Limb (tissue), 2 donors: ENCODE measurements at regions not wholly inside any gene's neighbourhood (a gene's known extent, or its start where the extent isn't known, plus 50 kb on each side); places are given as distances from the start of the nearest gene placed in this dataset.

Experiments
- DNase-seq, 2 donors: peaks; one replicate each; pipeline ENCODE4 v3.0.0-alpha.2; 2016; ENCODE audit errors: extremely low spot score in 2 of 2

DNA sequence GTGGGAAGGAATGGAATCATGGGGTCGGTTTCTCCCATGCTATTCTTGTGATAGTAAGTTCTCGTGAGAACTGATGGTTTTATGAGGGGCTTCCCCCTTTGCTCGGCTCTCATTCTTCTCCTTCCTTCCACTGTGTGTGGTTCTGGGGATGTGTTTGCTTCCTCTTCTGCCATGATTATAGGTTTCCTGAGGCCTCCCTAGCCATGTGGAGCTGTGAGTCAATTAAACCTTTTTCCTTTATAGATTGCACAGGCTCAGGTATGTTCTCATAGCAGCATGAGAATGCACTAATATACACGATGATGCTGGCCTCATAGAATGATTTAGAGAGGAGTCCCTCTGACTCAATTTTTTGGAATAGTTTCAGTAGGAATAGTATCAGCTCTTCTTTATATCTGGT is 195.4 kb upstream of the IVNS1ABP start:
- DNase-seq, result no peak

DNA sequence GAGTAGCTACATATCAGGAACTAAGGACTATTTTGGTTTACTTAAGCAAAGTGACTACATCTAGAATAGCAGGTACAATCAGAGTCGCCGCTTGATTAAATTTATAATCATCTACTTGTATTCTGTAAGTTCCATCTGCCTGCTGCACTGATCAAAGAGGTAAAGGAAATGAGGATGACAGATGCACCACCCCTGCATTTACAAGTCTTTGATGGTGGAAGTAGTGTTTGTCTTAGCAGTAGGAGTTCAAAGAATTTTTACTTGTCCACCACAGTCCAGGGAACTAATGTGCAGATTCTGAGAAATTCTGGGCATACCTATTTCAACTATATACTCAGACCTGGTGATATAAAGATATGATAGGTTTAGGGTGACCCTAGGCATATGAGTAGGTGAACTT is 184.1 kb upstream of the IVNS1ABP start:
- DNase-seq, result no peak

DNA sequence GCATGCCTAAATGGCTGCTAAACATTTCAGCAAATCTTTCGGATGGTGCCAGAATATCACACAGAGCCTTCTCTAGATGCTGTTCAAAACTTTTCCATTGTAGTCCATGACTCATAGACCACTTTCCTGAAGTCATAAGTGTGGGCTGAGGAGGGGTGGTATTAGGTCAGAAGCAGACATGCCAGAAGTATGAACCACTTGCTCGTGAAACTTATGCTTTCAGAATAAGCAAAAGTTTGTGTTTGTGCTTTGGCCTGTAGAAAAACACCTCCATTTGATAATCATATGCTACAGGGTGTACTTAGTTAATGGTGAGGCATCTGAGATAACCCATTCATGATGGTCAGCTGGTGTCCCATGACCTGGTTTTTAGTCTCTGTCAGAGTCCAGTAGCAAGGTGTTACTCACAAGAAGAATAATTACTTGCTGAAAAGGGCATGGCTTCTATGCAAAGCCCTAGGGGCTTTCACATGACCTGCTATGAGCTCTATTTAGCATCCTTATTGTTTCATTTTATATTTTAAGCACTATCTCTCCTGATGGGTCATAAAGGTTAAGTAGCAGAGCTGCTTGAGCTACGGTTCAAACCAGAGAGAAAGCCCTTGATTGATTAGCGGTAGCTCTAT is 183.1 kb upstream of the IVNS1ABP start:
- DNase-seq, result no peak

- DNase-seq, result no peak
Measured at GRCh38 chr1:185498207-185498606, 181.2 kb upstream of the IVNS1ABP start.

DNA sequence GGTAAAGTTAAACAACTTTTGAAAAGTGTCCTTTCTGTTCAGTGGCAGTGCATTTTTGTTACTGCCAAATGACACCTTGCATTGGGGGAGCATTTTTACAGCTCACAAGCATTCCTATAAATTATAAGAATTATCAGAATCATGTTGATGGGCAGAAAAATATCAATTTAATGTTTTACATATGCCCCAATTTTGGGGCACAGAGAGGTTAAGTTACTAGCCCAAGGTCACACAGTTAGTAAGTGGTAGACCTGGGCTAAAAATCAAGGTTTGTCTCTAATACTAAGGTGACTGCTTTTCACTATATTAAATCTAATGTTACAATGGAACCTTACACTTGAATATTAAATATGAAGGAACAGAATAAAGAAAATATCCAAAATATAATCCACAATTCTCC is 180.1 kb upstream of the IVNS1ABP start:
- no peak for DNase-seq

DNA sequence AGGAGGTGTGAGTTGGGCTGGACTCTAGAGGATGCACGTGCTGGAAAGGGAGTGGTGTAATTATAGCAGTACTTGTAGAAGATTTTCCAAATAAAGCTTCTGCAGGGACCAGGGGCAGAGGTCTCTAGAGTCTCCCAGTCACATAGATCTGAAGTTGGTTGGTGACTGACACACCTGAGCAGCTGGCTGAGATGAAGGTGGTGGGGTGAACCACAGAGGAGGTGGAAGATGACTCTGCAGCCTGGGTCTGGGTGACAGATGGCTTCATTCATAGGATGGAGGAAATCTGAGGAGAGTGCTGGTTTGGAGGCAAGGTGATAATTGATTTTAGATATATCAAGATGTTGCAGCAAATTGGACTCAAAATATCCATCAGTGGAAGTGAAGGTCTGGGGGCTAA is 178.9 kb upstream of the IVNS1ABP start:
- no peak for DNase-seq

GRCh38 chr1:185495007-185495406 is 178.0 kb upstream of the IVNS1ABP start:
- no peak for DNase-seq

DNA sequence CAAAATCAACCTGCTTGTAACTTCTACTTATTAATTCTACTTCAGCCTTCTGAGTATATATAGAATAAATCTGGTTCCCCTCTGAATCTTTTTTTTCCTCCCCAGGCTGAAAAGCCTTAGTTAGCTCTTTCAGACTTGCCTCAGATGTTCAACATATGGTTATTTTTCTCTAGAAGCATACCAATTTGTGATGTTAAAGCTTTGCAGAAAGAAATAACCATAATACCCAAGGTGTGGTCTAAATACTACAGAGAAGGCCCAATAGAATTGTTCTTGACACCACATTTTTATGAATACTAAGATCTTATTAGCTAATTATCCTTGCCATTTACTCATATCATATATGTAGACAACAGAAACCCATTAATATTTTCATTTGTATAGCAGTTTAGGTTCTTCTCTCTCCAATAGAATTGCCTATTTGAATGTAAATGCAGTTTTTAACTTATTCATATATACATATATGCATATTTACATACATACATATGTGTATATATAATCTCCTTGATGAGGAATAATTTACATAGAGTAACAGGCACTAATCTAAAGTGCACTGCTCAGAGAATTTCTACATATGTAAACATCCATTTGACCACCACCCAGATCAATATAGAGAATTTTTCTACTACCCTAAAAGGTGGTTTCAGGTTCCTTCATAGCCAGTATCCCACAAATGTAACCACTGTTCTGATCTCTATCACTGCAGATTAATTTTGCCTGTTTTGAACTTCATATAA is 175.2 kb upstream of the IVNS1ABP start:
- no peak for DNase-seq

DNA sequence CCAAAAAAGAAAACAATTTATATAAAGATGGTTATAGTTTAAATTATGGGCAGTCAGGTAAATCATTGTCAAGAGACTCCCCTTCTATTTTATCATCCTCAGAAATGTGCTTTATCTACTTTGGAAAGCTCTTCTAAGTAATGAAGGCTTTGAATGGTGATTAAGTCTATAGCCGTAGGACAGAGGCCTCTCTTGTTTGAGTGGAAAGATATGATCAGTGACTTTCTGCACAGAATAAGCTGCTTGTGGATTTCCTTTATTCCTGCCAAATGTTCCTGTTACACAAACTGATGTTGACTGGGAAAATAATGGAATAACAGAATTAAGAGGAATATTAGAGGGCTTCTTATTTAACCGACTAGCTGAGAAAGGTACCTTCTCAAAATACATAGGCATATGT is 174.6 kb upstream of the IVNS1ABP start:
- no peak for DNase-seq

GRCh38 chr1:185490924-185491323 is 173.9 kb upstream of the IVNS1ABP start:
- DNase-seq, result no peak

GRCh38 chr1:185489406-185489805 is 172.4 kb upstream of the IVNS1ABP start:
- DNase-seq, result no peak

GRCh38 chr1:185488808-185489207 is 171.8 kb upstream of the IVNS1ABP start:
- DNase-seq, result no peak

GRCh38 chr1:185487936-185488335 is 170.9 kb upstream of the IVNS1ABP start:
- DNase-seq, result no peak

GRCh38 chr1:185487026-185487425 is 170.0 kb upstream of the IVNS1ABP start:
- no peak for DNase-seq

DNA sequence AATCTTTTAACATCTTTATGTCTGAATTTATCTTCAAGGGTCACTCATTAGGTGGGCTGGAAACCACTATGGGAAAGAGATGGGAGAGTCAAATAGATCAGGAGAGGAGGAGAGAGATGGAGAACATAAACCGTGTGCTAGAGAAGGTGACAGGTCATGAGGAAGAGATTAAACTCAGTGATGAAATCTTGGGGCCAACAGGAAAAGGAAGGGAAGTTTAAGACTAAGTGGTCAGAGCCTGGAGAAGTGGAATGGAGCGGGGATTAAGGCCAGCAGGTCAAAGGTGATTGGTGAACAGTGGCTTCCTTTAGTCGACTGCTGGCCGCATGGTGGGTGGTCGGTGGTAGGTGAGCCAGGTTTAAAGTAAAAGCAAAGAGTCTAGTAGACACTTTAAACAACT is 169.3 kb upstream of the IVNS1ABP start:
- no peak for DNase-seq

- DNase-seq, result no peak
Measured at GRCh38 chr1:185483664-185484450, 166.8 kb upstream of the IVNS1ABP start.

DNA sequence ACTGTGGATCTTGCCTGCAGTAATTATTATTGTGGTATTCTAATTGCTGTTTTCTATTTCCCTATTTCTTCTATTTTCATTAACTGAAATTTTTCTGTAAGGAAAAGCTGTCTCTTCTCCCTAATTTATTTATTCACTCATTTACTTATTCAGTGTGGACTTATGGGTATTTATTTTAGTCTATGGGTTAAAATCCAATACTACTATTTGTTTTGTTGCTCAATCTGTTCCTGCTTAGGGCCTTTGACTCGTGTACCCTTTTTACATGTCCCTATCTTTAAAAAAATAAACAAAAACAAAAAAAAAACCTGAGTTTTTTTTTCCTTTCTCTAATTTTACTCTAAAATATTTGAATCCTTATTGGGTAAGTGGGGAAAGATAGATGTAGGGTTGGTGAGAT is 166.2 kb upstream of the IVNS1ABP start:
- no peak for DNase-seq

GRCh38 chr1:185480545-185480944 is 163.5 kb upstream of the IVNS1ABP start:
- DNase-seq, result no peak

GRCh38 chr1:185479796-185480195 is 162.8 kb upstream of the IVNS1ABP start:
- no peak for DNase-seq

- no peak for DNase-seq
Measured at GRCh38 chr1:185478877-185479276, 161.8 kb upstream of the IVNS1ABP start.

GRCh38 chr1:185477638-185478580 is 160.9 kb upstream of the IVNS1ABP start:
- no peak for DNase-seq
